HG03103 (cell line): ENCODE measurements at regions not wholly inside any gene's neighbourhood (a gene's known extent, or its start where the extent isn't known, plus 50 kb on each side); places are given as distances from the start of the nearest gene placed in this dataset.
A peak's percentile ranks its signal among the peaks of the same experiment; 100 is the strongest.

Experiments used
- ATAC-seq: cut with Tn5 transposase; IDR thresholded peaks from one replicate; pipeline ENCODE4 v1.9.1; 2021; ENCODE audit warnings: low read depth; ENCODE audit not compliant: unreplicated experiment

DNA sequence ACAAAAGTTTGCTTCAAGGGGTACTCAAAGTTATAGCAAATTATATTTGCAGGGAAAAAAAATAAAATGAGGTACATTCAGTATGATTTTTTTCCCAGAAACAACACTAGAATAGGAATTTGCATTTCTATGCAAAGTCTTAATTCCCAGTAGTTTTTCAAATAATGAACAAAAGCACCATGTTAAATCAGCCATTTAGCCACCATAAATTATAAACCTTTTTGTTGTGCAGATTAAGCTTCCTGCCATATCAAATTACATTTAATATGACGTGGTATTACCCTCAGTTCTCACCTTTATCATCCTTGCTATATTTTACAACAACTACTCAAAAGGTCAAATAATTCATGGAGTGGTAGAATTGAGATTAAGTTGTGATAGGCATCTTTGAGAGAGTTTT lies 136.6 kb upstream of the FRY start:
- no peak for ATAC-seq

GRCh38 chr13:31895691-31896090 lies 135.9 kb upstream of the FRY start:
- no peak for ATAC-seq

- peak; percentile 54 for ATAC-seq
Measured at GRCh38 chr13:31896427-31896826, 135.1 kb upstream of the FRY start.

DNA sequence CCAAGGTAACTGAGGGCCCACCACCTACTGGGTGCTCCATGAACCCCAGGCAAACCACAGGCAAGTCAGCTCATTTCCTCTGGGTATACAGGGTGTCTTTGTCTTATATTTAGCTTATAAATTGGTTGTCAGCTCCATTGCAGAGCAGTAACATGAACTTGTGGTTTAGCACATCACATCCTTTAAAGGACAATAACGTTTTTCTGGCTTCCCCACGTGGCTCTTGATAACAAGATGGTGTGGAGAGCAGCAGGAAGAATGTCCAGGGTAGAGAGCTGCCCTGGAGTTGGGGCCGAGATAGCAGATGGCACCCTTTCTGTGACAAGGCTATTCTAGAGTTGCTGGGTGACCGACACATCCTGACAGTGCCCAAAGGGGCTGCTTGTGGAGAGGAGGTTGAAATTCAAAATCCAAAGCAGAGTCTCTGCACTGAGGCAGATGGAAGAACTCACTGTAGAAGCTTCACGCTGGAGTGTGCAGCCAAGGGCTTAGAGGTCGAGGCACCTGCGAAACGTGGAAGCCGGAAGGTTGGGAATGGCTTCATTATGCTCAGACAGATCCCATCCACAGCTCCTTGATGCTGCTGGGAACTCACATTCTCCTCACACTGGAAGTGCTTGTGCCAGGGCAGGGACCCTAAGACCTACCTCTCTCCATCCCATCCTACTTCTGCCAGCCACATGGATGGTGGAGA lies 133.0 kb upstream of the FRY start:
- no peak for ATAC-seq

- ATAC-seq, result no peak
Measured at GRCh38 chr13:31901985-31902384, 129.6 kb upstream of the FRY start.

- ATAC-seq, result no peak
Measured at GRCh38 chr13:31903111-31903815, 128.3 kb upstream of the FRY start.

GRCh38 chr13:31904941-31905824 lies 126.4 kb upstream of the FRY start:
- ATAC-seq, result no peak

DNA sequence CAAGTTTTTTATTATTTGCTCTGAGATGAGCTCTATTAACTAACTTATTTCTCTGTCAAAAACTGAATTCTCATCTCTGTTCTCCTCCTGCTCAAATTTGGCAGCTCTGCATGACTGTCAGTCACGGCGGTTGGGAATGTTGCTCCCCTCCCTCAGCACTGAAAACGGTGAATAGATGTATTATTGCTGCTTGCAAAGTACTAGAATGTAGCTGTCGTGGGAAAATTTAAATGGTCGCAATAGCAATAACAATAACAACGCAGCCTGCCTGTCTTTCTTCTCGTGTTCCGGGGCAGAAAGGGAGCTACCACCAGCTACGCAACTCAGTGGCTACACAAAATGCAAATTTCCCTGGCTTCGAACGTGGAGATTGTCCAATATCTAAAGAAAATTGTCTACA lies 125.6 kb upstream of the FRY start:
- ATAC-seq, result no peak

DNA sequence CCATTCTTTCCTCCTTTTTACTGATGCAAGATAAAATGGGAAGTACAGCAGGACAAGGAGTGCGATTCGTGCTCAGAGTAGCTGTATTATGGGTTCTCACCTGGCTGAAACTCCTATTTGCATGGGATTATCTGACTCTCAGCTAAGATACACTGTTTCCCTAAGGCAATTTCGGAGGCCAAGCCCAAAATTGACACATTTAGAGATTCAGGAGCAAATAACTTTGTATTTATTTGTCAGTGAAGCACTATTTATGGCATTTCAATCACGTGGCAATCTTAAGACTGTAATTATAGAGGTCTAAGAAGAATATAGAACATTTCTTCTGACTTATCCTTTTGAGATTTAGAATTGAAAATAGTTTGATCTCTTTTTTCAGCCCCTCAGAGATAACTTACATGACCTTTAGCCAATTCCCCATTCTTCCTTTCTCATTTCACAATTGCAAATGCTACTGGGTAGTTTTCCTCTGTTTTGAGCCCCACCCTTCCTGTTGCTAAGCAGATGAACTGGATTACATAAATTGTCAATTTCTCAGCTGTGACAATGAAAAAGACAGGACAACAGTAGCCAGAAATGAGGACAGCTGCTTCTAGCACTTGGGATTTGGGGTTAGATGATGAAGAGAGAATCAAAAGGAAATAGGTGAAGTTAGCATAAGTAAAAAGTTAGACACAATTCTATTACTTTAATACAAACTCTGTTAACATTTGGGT lies 122.7 kb upstream of the FRY start:
- ATAC-seq, result no peak

DNA sequence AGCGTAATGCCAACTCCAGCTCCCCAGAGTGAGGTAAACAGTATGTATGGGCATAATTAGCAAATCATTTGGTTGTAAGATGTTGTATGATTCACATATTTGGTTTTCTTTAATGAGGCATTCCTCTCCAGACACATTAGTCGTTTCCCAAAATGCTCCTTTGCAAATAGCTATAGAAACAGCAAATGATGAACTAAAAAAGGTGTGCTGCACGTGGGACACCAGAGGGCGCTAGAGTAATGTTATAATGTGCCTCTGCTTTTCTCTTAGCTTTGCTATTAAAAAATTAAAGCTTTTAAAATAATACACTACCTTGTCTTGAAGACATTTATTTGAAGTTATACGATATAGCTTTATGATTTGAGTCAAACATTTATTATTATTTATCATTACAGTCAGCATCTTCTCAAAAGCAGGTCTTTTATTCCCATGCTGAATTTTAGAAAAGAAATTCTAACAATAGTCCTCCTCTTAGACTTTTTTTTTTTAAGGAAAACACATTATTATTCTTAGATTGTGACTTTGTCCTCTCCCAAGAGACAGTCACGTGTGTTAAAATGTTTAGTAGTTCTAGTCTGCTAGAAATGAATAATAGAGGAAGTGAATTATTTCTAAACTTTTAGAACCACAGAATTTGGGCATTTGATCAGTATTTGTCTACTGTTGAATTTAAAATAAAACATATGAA lies 121.6 kb upstream of the FRY start:
- ATAC-seq, result no peak

GRCh38 chr13:31910633-31911032 lies 120.9 kb upstream of the FRY start:
- no peak for ATAC-seq

DNA sequence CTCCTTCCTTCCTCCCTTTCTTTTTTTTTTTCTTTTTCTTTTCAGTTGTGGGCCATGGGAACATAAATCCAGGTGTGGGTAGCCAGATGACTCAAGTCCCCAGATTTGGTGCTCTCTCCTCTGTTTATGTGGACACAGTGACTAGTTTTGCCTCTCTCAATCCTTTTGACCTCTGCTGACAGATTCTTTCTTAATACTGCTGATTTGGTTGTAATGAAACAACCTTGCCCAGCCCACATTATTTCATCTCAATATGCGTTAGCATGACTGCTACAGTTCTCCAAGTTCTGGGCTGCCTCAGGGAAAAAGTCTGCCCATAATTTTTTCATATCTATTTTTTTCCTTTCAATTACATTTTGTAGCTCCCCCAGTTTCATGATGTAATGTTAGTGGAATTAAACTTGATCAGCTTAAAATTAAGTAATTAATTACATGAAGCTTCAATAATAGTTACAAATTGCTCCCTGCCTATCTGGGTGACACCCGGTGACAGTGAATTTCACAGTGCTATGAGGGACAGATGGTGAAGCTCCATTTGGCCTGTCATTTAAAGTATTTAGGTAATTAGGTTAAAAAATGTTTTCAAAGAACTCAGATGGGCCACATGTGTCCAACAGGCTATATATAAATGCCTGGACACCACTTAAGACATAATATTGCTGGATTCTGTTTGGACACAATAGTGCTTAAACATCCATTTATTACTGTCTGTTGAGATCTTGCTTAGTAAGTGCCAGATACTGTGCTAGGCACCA lies 118.8 kb upstream of the FRY start:
- ATAC-seq, result no peak

DNA sequence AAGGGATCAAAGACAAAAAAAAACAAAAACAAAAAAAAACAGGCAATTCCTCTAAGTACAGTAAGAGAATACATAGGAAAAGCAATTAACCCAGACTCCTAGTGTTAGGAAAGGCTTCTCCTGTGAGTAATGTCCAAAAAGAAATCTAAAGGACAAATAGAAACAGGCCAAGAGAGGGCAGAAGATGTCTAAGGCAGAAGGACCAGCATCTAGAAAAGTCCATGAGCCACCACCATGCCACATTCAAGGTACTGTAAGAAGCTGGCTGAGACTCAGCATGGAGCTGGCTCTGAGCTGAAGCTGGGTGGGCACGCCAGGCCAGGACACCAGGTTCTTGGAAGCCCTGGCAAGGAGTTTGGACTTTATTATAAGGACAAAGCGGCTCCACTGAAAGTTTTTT lies 118.1 kb upstream of the FRY start:
- no peak for ATAC-seq

DNA sequence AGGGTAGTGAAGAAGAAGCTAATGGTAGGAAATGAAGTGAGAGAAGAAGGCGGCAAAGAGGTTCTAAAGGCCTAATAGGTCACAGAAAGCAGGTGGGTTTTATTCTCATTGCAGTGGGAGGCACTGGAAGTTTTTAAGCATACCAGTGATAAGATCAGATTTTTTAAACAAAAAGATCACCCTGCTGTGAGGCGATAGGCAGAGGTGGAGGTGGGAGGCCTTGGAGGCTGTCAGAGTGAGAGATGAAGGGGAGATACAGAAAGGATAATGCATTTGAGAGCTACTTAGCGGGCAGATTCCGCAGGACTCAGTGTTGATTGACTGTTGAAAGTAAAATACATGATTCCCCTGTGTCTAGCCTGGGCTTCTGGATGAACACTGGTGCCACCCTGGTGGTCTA lies 116.7 kb upstream of the FRY start:
- ATAC-seq, result no peak

- ATAC-seq, result no peak
Measured at GRCh38 chr13:31918707-31919106, 112.9 kb upstream of the FRY start.

- no peak for ATAC-seq
Measured at GRCh38 chr13:31919241-31919640, 112.3 kb upstream of the FRY start.

DNA sequence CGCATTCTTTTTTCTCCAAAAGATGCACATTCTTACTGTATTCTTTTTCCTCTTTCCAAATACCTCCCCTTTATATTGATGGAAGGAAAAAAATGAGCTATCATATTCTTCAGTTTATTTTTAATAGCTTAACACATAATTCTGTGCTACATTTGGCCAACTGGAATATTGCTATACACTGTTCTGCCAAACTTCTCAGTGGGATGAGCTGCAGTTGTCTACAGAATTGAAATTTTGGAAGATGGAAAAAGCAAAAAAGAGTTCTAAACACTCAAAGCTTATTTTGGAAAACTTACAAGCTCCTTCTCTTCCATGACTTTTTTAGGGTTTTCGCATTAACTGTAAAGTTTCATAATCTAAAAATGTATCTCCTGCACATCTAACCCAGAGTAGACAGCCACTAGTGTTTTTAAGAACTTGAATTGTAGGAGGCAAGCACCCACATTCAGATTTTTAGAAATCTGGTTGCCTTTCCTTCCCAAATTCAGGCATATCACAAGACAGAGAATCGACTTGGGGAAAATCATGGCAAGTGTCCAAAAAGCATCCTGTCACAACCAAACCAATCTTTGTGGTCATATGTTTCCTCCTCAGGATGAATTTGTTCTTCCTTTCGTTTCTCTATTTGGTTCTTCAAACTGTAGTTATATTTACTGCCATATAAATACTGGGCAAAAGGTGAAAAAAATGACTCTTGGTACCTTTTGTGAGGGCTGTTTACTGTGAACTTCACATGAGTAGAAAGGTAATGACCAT lies 111.4 kb upstream of the FRY start:
- no peak for ATAC-seq

GRCh38 chr13:31920727-31921100 lies 110.9 kb upstream of the FRY start:
- ATAC-seq, result no peak

DNA sequence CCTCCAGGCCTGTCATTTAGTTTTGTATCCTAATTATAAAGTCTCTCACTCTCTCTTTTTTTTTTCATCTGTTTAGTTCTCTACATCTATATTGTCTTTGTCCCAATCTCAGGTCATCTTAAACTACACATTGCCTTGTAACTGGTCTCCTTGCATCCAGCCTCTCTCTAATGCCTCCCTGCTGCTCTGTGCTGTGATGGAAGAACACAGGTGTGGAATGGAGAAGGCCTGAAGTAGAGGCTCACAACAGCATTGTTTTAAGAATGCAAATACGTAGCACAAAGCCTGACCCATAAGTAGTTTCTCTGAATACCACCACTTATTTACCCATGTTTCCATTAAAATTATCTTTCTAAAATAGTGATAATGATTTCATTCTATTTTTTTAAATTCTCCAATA lies 108.8 kb upstream of the FRY start:
- ATAC-seq, result no peak
